Esophagus muscularis mucosa (tissue), 4 donors: ENCODE measurements at regions not wholly inside any gene's neighbourhood (a gene's known extent, or its start where the extent isn't known, plus 50 kb on each side); places are given as distances from the start of the nearest gene placed in this dataset.

Experiments
- DNase-seq: peaks from one replicate; pipeline ENCODE4 v3.0.0-alpha.2; 2017; ENCODE audit errors: extremely low spot score
- H3K27ac ChIP-seq, 4 donors: fragments of 200-600 bp; sonication (generic); replicated peaks in 1 of 4; 1 replicate in 3 of 4; 2 replicates in 1 of 4; pipeline ENCODE4 v1.5.1; 2016 to 2019; ENCODE audit warnings: mild to moderate bottlenecking in 1 of 4
- H3K27me3 ChIP-seq, 4 donors: fragments of 200-600 bp; sonication (generic); one replicate each; pipeline versions ENCODE4 v1.5.1 to v1.6.0; 2016 to 2019
- H3K36me3 ChIP-seq, 4 donors: fragments of 200-600 bp; sonication (generic); one replicate each; pipeline ENCODE4 v1.5.1; 2016 to 2019
- H3K4me1 ChIP-seq, 4 donors: fragments of 200-600 bp; sonication (generic); one replicate each; pipeline ENCODE4 v1.5.1; 2016 to 2019
- H3K4me3 ChIP-seq, 4 donors: fragments of 200-600 bp; sonication (generic); 1 replicate in 2 of 4; 2 replicates in 2 of 4; pipeline ENCODE4 v1.5.1; 2016 to 2019; ENCODE audit warnings: mild to moderate bottlenecking in 4 of 4, moderate library complexity in 1 of 4
- H3K9me3 ChIP-seq, 4 donors: fragments of 200-600 bp; sonication (generic); 1 replicate in 3 of 4; 2 replicates in 1 of 4; pipeline ENCODE4 v1.5.1; 2016 to 2019
- CTCF ChIP-seq, 3 experiments: fragments of 200-600 bp in 2 of 3; fragments of 450-650 bp in 1 of 3; sonication (generic) in 2 of 3; IDR thresholded peaks; one replicate each; pipeline ENCODE4 v1.5.1; 2017 to 2019; ENCODE audit warnings: antibody characterized with exemption in 3 of 3, mild to moderate bottlenecking in 2 of 3, moderate library complexity in 1 of 3
- EP300 ChIP-seq: sonication (generic); formaldehyde crosslinking; IDR thresholded peaks from one replicate; pipeline ENCODE4 v1.6.1; 2017; ENCODE audit warnings: antibody characterized with exemption
- POLR2A ChIP-seq: fragments of 450-650 bp; IDR thresholded peaks from one replicate; pipeline ENCODE4 v1.6.1; 2017; ENCODE audit warnings: antibody characterized with exemption, moderate library complexity, mild to moderate bottlenecking, low read depth
- POLR2AphosphoS5 ChIP-seq, 2 donors: sonication (generic); formaldehyde crosslinking; IDR thresholded peaks; one replicate each; pipeline ENCODE4 v1.6.1; 2017; ENCODE audit warnings: antibody characterized with exemption in 2 of 2
- WGBS: methylation state at CpG from one replicate; pipeline ENCODE4 v1.1.5; 2018; 5-methylcytosine and 5-hydroxymethylcytosine counted together
- intact Hi-C: fragments of 100-400 bp; cut with DNase I; formaldehyde crosslinking; loops from one replicate; pipeline ENCODE4 v1.15.1; 2023

GRCh38 chr9:105880517-105880916, 186.2 kb downstream of the TMEM38B start:
- Histone ChIP-seq H3K27me3 (no peaks in the 10 kb centered on the region), H3K4me3 (no peak overlapping the region), H3K27ac (no peak overlapping the region), H3K9me3 (no peaks in the 10 kb centered on the region), H3K4me1 (no peaks in the 10 kb centered on the region), H3K36me3 (no peaks in the 10 kb centered on the region)
- no peak for TF ChIP-seq POLR2A
- TF ChIP-seq POLR2AphosphoS5 (IDR thresholded peaks at IDR 0.05), result no peak
- TF ChIP-seq EP300, result no peak
- no peak for TF ChIP-seq CTCF (IDR thresholded peaks at IDR 0.05)
- intact Hi-C loops, result no loop called here
- 69% methylated on average over 1 of the region's 1 CpG for WGBS
- peak; percentile 17 for DNase-seq

GRCh38 chr9:105881021-105881420, 186.7 kb downstream of the TMEM38B start:
- H3K4me3 ChIP-seq, result no peak overlapping the region
- no peaks in the 10 kb centered on the region for H3K36me3 ChIP-seq
- H3K27ac ChIP-seq, result no peak overlapping the region
- intact Hi-C loops, result no loop called here
- no peak for DNase-seq
- no peaks in the 10 kb centered on the region for H3K9me3 ChIP-seq
- 97% methylated on average over 6 of the region's 6 CpGs for WGBS
- no peaks in the 10 kb centered on the region for H3K4me1 ChIP-seq
- TF ChIP-seq EP300, result no peak
- no peak for TF ChIP-seq POLR2AphosphoS5 (IDR thresholded peaks at IDR 0.05)
- TF ChIP-seq CTCF (IDR thresholded peaks at IDR 0.05), result no peak
- no peak for TF ChIP-seq POLR2A
- no peaks in the 10 kb centered on the region for H3K27me3 ChIP-seq

GRCh38 chr9:105881654-105882349, 187.5 kb downstream of the TMEM38B start:
- no peaks in the 10 kb centered on the region for H3K9me3 ChIP-seq
- no peak overlapping the region for H3K27ac ChIP-seq
- TF ChIP-seq POLR2AphosphoS5 (IDR thresholded peaks at IDR 0.05) (no peak), CTCF (IDR thresholded peaks at IDR 0.05) (peak; percentile 61 to 86 (median 68))
- peak; percentile 90 for DNase-seq
- intact Hi-C loops, result no loop called here
- no peaks in the 10 kb centered on the region for H3K36me3 ChIP-seq
- 42% methylated on average over 10 of the region's 10 CpGs for WGBS
- H3K4me3 ChIP-seq, result no peak overlapping the region
- H3K4me1 ChIP-seq, result no peaks in the 10 kb centered on the region
- no peaks in the 10 kb centered on the region for H3K27me3 ChIP-seq

GRCh38 chr9:105883847-105884246, 189.5 kb downstream of the TMEM38B start:
- TF ChIP-seq EP300 (no peak), CTCF (IDR thresholded peaks at IDR 0.05) (no peak), POLR2A (no peak), POLR2AphosphoS5 (IDR thresholded peaks at IDR 0.05) (no peak)
- Histone ChIP-seq H3K27me3 (no peaks in the 10 kb centered on the region), H3K4me1 (no peaks in the 10 kb centered on the region), H3K36me3 (no peaks in the 10 kb centered on the region), H3K4me3 (no peak overlapping the region), H3K27ac (no peak overlapping the region), H3K9me3 (no peaks in the 10 kb centered on the region)
- 81% methylated on average over 2 of the region's 2 CpGs for WGBS
- peak; percentile 19 for DNase-seq
- intact Hi-C loops, result no loop called here

- no peak for TF ChIP-seq POLR2A
- no peak for TF ChIP-seq POLR2AphosphoS5 (IDR thresholded peaks at IDR 0.05)
- TF ChIP-seq EP300, result no peak
- Histone ChIP-seq H3K4me3 (no peak overlapping the region), H3K4me1 (no peaks in the 10 kb centered on the region), H3K9me3 (no peaks in the 10 kb centered on the region), H3K36me3 (no peaks in the 10 kb centered on the region), H3K27me3 (no peaks in the 10 kb centered on the region), H3K27ac (no peak overlapping the region)
- intact Hi-C loops, result no loop called here
- 79% methylated on average over 3 of the region's 3 CpGs for WGBS
- peak; percentile 66 for DNase-seq
Measured at GRCh38 chr9:105884416-105884815, 190.1 kb downstream of the TMEM38B start.
